PC-3 (cell line): ENCODE measurements at regions not wholly inside any gene's neighbourhood (a gene's known extent, or its start where the extent isn't known, plus 50 kb on each side); places are given as distances from the start of the nearest gene placed in this dataset.

Experiments
- CTCF ChIP-seq: fragments of 300-600 bp; sonication (generic); conservative IDR thresholded peaks from 2 replicates; pipeline ENCODE4 v1.5.1; 2017; ENCODE audit warnings: antibody characterized with exemption, low read depth, mild to moderate bottlenecking, low read length
- EZH2 ChIP-seq: fragments of 300-600 bp; sonication (generic); IDR thresholded peaks from one replicate; pipeline ENCODE4 v1.6.1; 2017; ENCODE audit warnings: antibody characterized with exemption, mild to moderate bottlenecking, low read length; ENCODE audit not compliant: unreplicated experiment
- EZH2phosphoT487 ChIP-seq: fragments of 300-600 bp; sonication (generic); IDR thresholded peaks from 2 replicates; pipeline ENCODE4 v1.6.1; 2018; ENCODE audit warnings: mild to moderate bottlenecking, antibody characterized with exemption, low read length, borderline replicate concordance

GRCh38 chr7:7054252-7054830 is 128.0 kb upstream of the C1GALT1 start:
- TF ChIP-seq CTCF (no peak), EZH2 (no peak), EZH2phosphoT487 (no peak)
